SU-DHL-6 (cell line): ENCODE measurements at regions not wholly inside any gene's neighbourhood (a gene's known extent, or its start where the extent isn't known, plus 50 kb on each side); places are given as distances from the start of the nearest gene placed in this dataset.

Experiments
- H2AFZ ChIP-seq: fragments of 200-600 bp; sonication (generic); 2 replicates; pipeline ENCODE4 v1.6.1; 2014; ENCODE audit warnings: low read depth, mild to moderate bottlenecking, moderate library complexity, mixed read lengths, antibody characterized with exemption, low read length; ENCODE audit not compliant: severe bottlenecking
- H3F3A ChIP-seq: fragments of 200-600 bp; shearing (Covaris generic); 2 replicates; pipeline ENCODE4 v1.6.0; 2016; ENCODE audit warnings: antibody characterized with exemption, mild to moderate bottlenecking; ENCODE audit not compliant: insufficient read depth
- H3K27ac ChIP-seq: fragments of 200-600 bp; sonication (generic); 2 replicates; pipeline ENCODE4 v1.5.1; 2016; ENCODE audit warnings: low read depth, mild to moderate bottlenecking, low read length, moderate library complexity, mixed read lengths
- H3K27me3 ChIP-seq: fragments of 200-600 bp; sonication (generic), shearing (Covaris generic); 2 replicates; pipeline ENCODE4 v1.6.0; 2014; ENCODE audit warnings: mild to moderate bottlenecking, low read length
- H3K36me3 ChIP-seq: fragments of 200-600 bp; sonication (generic); 2 replicates; pipeline ENCODE4 v1.6.1; 2014; ENCODE audit warnings: mild to moderate bottlenecking, low read length, mixed read lengths
- H3K4me2 ChIP-seq: fragments of 300-600, 200-600 bp; shearing (Covaris generic), sonication (generic); 2 replicates; pipeline ENCODE4 v1.6.0; 2014; ENCODE audit warnings: low read length, low read depth, mild to moderate bottlenecking; ENCODE audit not compliant: poor library complexity, severe bottlenecking
- H3K4me3 ChIP-seq: fragments of 200-600 bp; sonication (generic); 2 replicates; pipeline ENCODE4 v1.5.1; 2014; ENCODE audit warnings: antibody characterized with exemption, low read length, mild to moderate bottlenecking, mixed read lengths; ENCODE audit not compliant: insufficient read depth, poor library complexity, severe bottlenecking
- H3K79me2 ChIP-seq: fragments of 200-600 bp; sonication (generic); 2 replicates; pipeline ENCODE4 v1.6.1; 2014; ENCODE audit warnings: mild to moderate bottlenecking, low read length, moderate library complexity; ENCODE audit not compliant: insufficient read depth
- H3K9ac ChIP-seq: fragments of 200-600 bp; sonication (generic); 2 replicates; pipeline ENCODE4 v1.7.0; 2014; ENCODE audit warnings: mild to moderate bottlenecking, low read length
- H3K9me2 ChIP-seq: fragments of 200-600 bp; sonication (generic); replicated peaks from 2 replicates; pipeline ENCODE4 v1.6.1; 2014; ENCODE audit warnings: low read length; ENCODE audit not compliant: insufficient read depth
- H3K9me3 ChIP-seq: fragments of 200-600 bp; sonication (generic); 2 replicates; pipeline ENCODE4 v1.6.1; 2014; ENCODE audit warnings: low read length, mixed read lengths; ENCODE audit not compliant: insufficient read depth
- H4K20me1 ChIP-seq: fragments of 200-600 bp; sonication (generic); 2 replicates; pipeline ENCODE4 v1.6.1; 2014; ENCODE audit warnings: low read depth, mild to moderate bottlenecking, antibody characterized with exemption, low read length, moderate library complexity, mixed read lengths
- EZH2phosphoT487 ChIP-seq: fragments of 200-600 bp; sonication (generic), shearing (Covaris generic); conservative IDR thresholded peaks from 2 replicates; pipeline ENCODE4 v1.6.1; 2018; ENCODE audit warnings: mild to moderate bottlenecking, antibody characterized with exemption, low read length, moderate library complexity, mixed read lengths
- TF ChIP-seq, protein P1 (sequence below): fragments of 200-600 bp; sonication (generic); IDR thresholded peaks from one replicate; pipeline ENCODE4 v1.5.1; 2017; ENCODE audit warnings: antibody characterized with exemption, mild to moderate bottlenecking, low read length, moderate library complexity; ENCODE audit not compliant: insufficient read depth, poor library complexity, severe bottlenecking

DNA sequence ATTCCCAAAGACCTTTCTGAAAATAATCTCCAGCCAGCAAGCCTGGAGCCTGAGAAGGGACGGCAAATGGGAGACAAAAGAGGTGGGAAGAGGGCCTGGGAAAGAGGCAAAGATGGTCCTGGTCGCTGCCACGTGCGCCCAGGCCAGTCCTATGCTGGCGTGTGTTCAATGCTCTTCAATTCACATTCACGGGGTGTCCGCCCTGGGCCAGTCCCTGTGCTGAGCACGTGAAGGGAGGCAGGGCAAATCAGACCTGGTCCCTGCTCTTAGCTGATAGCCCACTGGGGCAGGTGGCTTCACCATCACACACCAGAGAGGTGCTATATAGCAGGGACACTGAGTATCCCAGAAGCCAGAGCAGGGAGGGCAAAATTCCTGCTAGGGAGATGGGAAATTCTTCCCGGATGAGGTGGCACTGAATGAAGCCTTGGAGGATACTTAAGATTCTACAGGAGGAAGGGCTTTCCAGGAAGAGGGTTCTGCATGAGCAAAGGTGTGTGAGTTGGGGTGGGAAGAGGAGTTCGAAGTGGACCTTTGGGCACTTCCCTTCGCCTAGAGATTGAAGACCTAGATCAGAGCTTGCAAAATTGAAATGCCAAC is 148.2 kb downstream of the CHST1 start:
- Histone ChIP-seq H3K36me3 (no peaks in the 10 kb centered on the region), H3K4me2 (no peak overlapping the region), H2AFZ (no peak overlapping the region), H4K20me1 (no peaks in the 10 kb centered on the region), H3K9me2 (no peaks in the 10 kb centered on the region), H3K79me2 (no peaks in the 10 kb centered on the region), H3K4me3 (no peak overlapping the region), H3K27me3 (no peaks in the 10 kb centered on the region), H3K9ac (no peak overlapping the region), H3K9me3 (no peaks in the 10 kb centered on the region), H3F3A (no peaks in the 10 kb centered on the region), H3K27ac (no peak overlapping the region)
- TF ChIP-seq, protein P1, sequence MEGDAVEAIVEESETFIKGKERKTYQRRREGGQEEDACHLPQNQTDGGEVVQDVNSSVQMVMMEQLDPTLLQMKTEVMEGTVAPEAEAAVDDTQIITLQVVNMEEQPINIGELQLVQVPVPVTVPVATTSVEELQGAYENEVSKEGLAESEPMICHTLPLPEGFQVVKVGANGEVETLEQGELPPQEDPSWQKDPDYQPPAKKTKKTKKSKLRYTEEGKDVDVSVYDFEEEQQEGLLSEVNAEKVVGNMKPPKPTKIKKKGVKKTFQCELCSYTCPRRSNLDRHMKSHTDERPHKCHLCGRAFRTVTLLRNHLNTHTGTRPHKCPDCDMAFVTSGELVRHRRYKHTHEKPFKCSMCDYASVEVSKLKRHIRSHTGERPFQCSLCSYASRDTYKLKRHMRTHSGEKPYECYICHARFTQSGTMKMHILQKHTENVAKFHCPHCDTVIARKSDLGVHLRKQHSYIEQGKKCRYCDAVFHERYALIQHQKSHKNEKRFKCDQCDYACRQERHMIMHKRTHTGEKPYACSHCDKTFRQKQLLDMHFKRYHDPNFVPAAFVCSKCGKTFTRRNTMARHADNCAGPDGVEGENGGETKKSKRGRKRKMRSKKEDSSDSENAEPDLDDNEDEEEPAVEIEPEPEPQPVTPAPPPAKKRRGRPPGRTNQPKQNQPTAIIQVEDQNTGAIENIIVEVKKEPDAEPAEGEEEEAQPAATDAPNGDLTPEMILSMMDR, result no peak
- TF ChIP-seq EZH2phosphoT487, result no peak

DNA sequence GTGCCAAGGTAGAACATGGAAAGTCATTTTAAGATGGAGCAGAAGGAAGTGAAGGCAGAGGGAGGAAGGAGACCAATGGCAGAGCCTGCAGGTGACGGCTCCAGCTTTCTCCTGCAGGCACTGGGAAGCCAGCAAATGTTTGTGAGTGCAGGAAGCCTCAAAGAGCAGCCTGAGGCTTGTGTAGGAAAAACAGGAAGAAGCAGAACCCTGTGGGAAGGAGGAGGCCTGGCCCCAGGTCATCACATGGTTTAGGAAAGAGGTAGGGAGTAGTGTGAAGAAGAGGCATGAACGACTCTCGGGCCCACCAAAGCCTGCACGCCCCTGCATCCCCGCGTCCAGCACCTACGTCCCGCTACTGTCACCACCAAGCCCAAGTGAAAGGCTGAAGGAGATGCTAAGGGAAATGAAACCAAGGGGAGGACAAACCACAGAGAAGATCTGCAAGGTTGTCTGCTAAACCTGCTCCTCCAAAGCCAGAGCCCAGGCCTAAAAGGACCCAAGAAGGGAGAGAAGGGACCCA is 151.5 kb downstream of the CHST1 start:
- Histone ChIP-seq H3K36me3 (no peaks in the 10 kb centered on the region), H3K9me2 (no peaks in the 10 kb centered on the region), H3K4me2 (no peak overlapping the region), H2AFZ (no peak overlapping the region), H3K79me2 (no peaks in the 10 kb centered on the region), H4K20me1 (no peaks in the 10 kb centered on the region), H3K27me3 (no peaks in the 10 kb centered on the region), H3K9ac (no peak overlapping the region), H3K4me3 (no peak overlapping the region), H3K9me3 (no peaks in the 10 kb centered on the region), H3K27ac (no peak overlapping the region), H3F3A (no peaks in the 10 kb centered on the region)
- TF ChIP-seq, protein P1, result no peak
- TF ChIP-seq EZH2phosphoT487, result no peak

DNA sequence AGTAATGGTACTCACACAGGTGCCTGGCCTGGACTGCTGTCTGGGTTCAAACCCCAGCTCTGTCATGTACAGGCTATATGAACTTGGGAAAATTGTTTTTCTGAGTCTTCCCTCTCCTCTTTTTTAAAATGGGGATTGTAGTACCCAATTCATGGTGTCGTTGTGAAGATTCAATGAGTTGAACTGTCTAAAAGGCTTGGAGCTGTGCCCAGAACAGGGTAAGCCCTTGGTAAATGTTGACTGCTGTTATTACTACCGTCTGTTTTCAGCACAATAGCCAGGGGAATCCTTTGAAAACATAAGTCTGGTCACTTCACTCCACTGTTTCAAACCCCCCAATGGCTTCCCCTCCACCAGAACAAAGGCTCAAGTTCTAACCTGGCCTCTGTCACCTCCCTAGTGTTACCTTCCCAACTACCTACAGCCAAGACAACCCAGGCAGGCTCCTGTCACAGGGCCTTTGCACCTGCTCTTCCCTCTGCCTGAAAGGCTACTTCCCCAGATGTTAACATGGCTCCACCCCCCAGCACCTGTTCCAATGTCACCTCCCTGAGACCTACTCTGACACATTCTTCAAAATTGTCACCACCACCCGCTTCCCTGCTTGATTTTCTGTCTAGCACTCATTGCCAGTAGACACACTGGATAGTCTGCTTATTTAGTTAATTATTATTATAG is 152.8 kb downstream of the CHST1 start:
- H3K9me2 ChIP-seq, result no peaks in the 10 kb centered on the region
- TF ChIP-seq, protein P1, result no peak
- TF ChIP-seq EZH2phosphoT487, result no peak
- H3K9ac ChIP-seq, result no peak overlapping the region
- no peaks in the 10 kb centered on the region for H3K27me3 ChIP-seq
- no peak overlapping the region for H3K4me2 ChIP-seq
- no peaks in the 10 kb centered on the region for H3K36me3 ChIP-seq
- no peaks in the 10 kb centered on the region for H4K20me1 ChIP-seq
- no peak overlapping the region for H3K4me3 ChIP-seq
- H2AFZ ChIP-seq, result no peak overlapping the region
- no peaks in the 10 kb centered on the region for H3K79me2 ChIP-seq
- no peaks in the 10 kb centered on the region for H3K9me3 ChIP-seq
- no peak overlapping the region for H3K27ac ChIP-seq
- H3F3A ChIP-seq, result no peaks in the 10 kb centered on the region
